ENCODE measurements at regions not wholly inside any gene's neighbourhood (a gene's known extent, or its start where the extent isn't known, plus 50 kb on each side); places are given as distances from the start of the nearest gene placed in this dataset.

- intact Hi-C loops (cut with micrococcal nuclease) = no loop called here
- no peak for TF ChIP-seq EZH2phosphoT487 (IDR thresholded peaks at IDR 0.05; ENCODE audit: borderline replicate concordance)
- no peak for TF ChIP-seq JUND (IDR thresholded peaks at IDR 0.05)
- no peak for TF ChIP-seq ZNF274 (IDR thresholded peaks at IDR 0.05; ENCODE audit: low read depth, low read length)
- TF ChIP-seq CTCF (IDR thresholded peaks at IDR 0.05 in 2 of 3, conservative IDR thresholded peaks at IDR 0.05 in 1 of 3; ENCODE audit: borderline replicate concordance in 1 of 3, insufficient read depth in 1 of 3, low read depth in 2 of 3, low read length in 2 of 3) = no peak
- no peak for TF ChIP-seq POLR2AphosphoS5 (IDR thresholded peaks at IDR 0.05; ENCODE audit: low read depth, low read length)
- no peak for TF ChIP-seq SP1 (IDR thresholded peaks at IDR 0.05; ENCODE audit: low read depth)
- no peak for TF ChIP-seq ATF3 (IDR thresholded peaks at IDR 0.05)
- H3K27ac ChIP-seq (ENCODE audit: low read depth, low read length) = no peak overlapping the region
- no peaks in the 10 kb centered on the region for H3K9me2 ChIP-seq (ENCODE audit: insufficient read depth)
- RAD21 ChIA-PET (ENCODE audit: low non-redundant PET in 1 of 2, low total read pairs in 2 of 2, uncharacterized antibody in 2 of 2, unreplicated experiment in 2 of 2) = no interaction called here
- H3K79me2 ChIP-seq (ENCODE audit: insufficient read depth, low read length) = no peaks in the 10 kb centered on the region
- no peaks in the 10 kb centered on the region for H3K27me3 ChIP-seq (ENCODE audit: insufficient read depth, low read length)
- no peaks in the 10 kb centered on the region for H4K20me1 ChIP-seq (ENCODE audit: insufficient read depth)
- no peak overlapping the region for H3K4me2 ChIP-seq (ENCODE audit: low read length)
- no peak overlapping the region for H3K4me3 ChIP-seq (replicated peaks in 1 of 2; ENCODE audit: low read depth in 1 of 2, low read length in 2 of 2)
- peaks cover 0 to 9% of the 10 kb centered on the region in 2 experiments; a peak in 2 of 4 replicates for H3K4me1 ChIP-seq (ENCODE audit: control insufficient read depth in 1 of 2, insufficient read depth in 2 of 2, low read length in 2 of 2)
- no peak overlapping the region for H3K9ac ChIP-seq (ENCODE audit: low read length)
- CTCF ChIA-PET = no interaction called here
- no peaks in the 10 kb centered on the region for H3K9me3 ChIP-seq (ENCODE audit: control insufficient read depth in 1 of 2, insufficient read depth in 1 of 2, low read depth in 1 of 2, low read length in 2 of 2)
- ATAC-seq (no peak), DNase-seq (ENCODE audit: low read depth, low spot score) (no peak)
- BruUV-seq (replicated peaks) = no TSS peak
- H2AFZ ChIP-seq (ENCODE audit: low read depth, low read length, poor library complexity, severe bottlenecking) = no peak overlapping the region
- POLR2A ChIA-PET = no interaction called here
- no peaks in the 10 kb centered on the region for H3K36me3 ChIP-seq (ENCODE audit: control insufficient read depth in 1 of 2, insufficient read depth in 2 of 2, low read length in 2 of 2)
Measured at GRCh38 chr14:76551906-76552305, 176.0 kb downstream of the ESRRB start.
